ENCODE measurements at regions not wholly inside any gene's neighbourhood (a gene's known extent, or its start where the extent isn't known, plus 50 kb on each side); places are given as distances from the start of the nearest gene placed in this dataset.

DNA sequence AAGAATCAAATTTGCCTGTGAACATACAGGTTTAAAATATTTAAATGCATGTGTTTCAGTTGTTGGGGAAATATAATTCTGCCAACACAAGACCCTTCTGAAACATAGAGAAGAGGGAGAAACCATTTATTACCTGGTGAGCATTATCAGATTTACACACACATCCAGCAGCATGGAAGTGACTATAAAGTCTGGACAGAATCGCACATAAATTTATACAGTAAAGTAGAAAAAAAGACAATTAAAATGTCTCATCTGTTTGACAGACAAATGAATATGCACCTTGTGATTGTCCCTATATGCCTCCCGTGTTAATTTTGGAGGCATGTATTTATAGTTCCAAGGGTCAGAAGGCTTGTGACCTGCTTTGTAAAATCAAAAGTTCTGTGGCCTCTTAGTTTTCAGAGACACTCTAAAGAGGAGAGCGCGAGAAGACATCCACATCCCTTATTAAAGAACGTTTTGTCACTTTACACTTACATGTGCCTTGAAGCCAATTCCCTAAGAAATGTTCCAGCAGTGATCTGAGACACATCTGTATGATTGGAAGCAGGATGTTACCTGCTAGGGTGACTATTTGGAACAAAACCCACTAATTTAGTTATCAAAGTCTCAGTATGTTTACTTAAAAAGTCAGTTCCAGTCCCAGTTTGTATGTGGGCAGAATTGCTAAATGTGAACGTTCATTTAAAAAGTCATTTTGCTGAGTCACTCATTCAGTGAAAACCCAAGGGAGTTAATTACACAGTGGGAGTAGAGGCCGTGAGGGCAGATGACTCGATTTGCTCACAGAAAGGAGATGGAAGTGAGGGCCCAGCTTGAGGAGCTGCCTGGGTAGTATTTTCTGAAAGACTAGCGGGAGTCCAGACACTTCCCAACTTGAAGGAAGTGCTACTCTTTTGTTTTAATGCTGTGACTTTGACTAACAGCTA lies 527.6 kb upstream of the MEX3C start:
- no peaks in the 10 kb centered on the region for H3K4me1 Mint-ChIP-seq
- POLR2A ChIA-PET, result no interaction called here
- CTCF ChIA-PET, result no interaction called here

DNA sequence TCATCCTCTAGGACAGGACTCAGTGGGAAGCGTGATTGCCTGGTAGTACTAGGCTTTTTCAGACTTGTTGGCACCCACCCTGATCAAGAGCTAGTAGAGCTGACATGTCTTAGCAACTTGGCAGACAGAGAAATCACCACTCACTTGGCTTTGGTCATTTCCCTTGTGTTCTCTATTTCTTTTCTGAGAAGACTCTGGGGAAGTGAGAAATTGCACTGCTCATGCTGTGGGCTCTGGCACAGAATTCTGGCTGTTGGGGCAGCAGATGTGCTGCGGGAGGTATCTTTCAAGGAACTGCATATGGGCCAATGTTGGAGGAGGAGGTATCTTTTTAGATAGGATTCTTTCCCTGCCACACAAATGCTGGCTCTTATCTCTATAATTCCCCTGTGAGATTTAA lies 529.1 kb upstream of the MEX3C start:
- H3K4me3 Mint-ChIP-seq, result no peak overlapping the region
- no peaks in the 10 kb centered on the region for H3K36me3 Mint-ChIP-seq
- no peaks in the 10 kb centered on the region for H3K4me1 Mint-ChIP-seq
- no peak overlapping the region for H3K27ac ChIP-seq (ENCODE audit: low read depth, low read length)
- peaks cover 0 to 4% (median 0%) of the 10 kb centered on the region in 5 donors for H3K9me3 Mint-ChIP-seq
- CTCF ChIA-PET, result no interaction called here
- no peaks in the 10 kb centered on the region for H3K27me3 ChIP-seq (ENCODE audit: insufficient read depth, low read length, poor library complexity, severe bottlenecking)
- no peak overlapping the region for H3K27ac Mint-ChIP-seq
- POLR2A ChIA-PET, result no interaction called here
- H3K9me3 ChIP-seq (ENCODE audit: low read length), result no peaks in the 10 kb centered on the region
- no peaks in the 10 kb centered on the region for H3K4me1 ChIP-seq (ENCODE audit: insufficient read depth, low read length)
- DNase-seq, result no peak
- H3K36me3 ChIP-seq (ENCODE audit: insufficient read depth, low read length), result no peaks in the 10 kb centered on the region
- H3K4me3 ChIP-seq (ENCODE audit: low read length), result no peak overlapping the region
- peaks cover 0 to 2% of the 10 kb centered on the region in 2 donors for H3K27me3 Mint-ChIP-seq

More for the DNA sequence above, 527.6 kb upstream of the MEX3C start:
- H3K36me3 Mint-ChIP-seq, result no peaks in the 10 kb centered on the region
- DNase-seq, result no peak
- H3K9me3 Mint-ChIP-seq, result peaks cover 0 to 4% (median 0%) of the 10 kb centered on the region in 5 donors
- H3K27ac Mint-ChIP-seq, result no peak overlapping the region
- Histone ChIP-seq H3K36me3 (ENCODE audit: insufficient read depth, low read length) (no peaks in the 10 kb centered on the region), H3K4me3 (ENCODE audit: low read length) (no peak overlapping the region), H3K27ac (ENCODE audit: low read depth, low read length) (no peak overlapping the region), H3K9me3 (ENCODE audit: low read length) (no peaks in the 10 kb centered on the region), H3K27me3 (ENCODE audit: insufficient read depth, low read length, poor library complexity, severe bottlenecking) (no peaks in the 10 kb centered on the region), H3K4me1 (ENCODE audit: insufficient read depth, low read length) (no peaks in the 10 kb centered on the region)
- no peak overlapping the region for H3K4me3 Mint-ChIP-seq
- H3K27me3 Mint-ChIP-seq, result peaks cover 0 to 7% of the 10 kb centered on the region in 2 donors

DNA sequence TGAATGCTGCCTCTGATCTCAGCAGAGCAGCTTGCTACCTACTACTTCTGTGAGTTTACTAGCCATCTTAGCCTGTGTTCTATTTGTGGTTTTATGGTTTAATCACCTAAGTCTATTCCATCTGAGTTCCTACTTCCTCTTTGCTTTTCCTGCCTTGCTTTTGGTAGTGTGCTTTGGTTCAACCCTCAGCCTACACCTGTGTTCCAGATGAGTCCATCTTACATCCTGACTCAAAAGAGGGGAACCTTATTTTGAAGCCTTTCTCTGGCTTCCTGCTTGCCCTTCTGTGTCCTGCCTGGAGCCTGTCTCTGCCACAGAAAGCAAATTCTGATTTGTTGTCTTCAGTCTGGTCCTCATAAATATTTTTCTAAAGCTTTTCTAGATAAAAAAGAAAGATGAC lies 530.3 kb upstream of the MEX3C start:
- CTCF ChIA-PET, result no interaction called here
- no peaks in the 10 kb centered on the region for H3K9me3 ChIP-seq (ENCODE audit: low read length)
- no peak overlapping the region for H3K4me3 Mint-ChIP-seq
- H3K27ac ChIP-seq (ENCODE audit: low read depth, low read length), result no peak overlapping the region
- H3K36me3 Mint-ChIP-seq, result no peaks in the 10 kb centered on the region
- peaks cover 0 to 4% (median 0%) of the 10 kb centered on the region in 5 donors for H3K9me3 Mint-ChIP-seq
- H3K4me1 Mint-ChIP-seq, result no peaks in the 10 kb centered on the region
- H3K4me1 ChIP-seq (ENCODE audit: insufficient read depth, low read length), result no peaks in the 10 kb centered on the region
- H3K4me3 ChIP-seq (ENCODE audit: low read length), result no peak overlapping the region
- H3K27ac Mint-ChIP-seq, result no peak overlapping the region
- no peak for DNase-seq
- POLR2A ChIA-PET, result no interaction called here
- H3K27me3 ChIP-seq (ENCODE audit: insufficient read depth, low read length, poor library complexity, severe bottlenecking), result no peaks in the 10 kb centered on the region
- no peaks in the 10 kb centered on the region for H3K27me3 Mint-ChIP-seq
- H3K36me3 ChIP-seq (ENCODE audit: insufficient read depth, low read length), result no peaks in the 10 kb centered on the region

DNA sequence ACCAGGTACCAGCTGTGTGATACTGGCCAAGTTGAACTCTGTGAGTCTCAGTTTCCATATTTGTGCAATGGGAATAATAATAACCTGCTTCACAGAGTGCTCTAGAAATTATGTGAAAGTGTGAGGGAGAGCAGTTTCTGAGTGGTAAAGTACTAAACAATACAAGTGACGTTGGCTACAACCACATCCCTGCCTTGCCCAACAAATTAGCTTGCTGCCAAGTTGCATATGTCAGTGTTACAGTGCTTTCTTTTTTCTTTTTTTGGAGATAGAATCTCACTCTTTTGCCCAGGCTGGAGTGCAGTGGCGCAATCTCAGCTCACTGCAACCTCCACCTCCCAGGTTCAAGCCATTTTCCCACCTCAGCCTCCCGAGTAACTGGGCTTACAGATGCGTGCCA lies 533.6 kb upstream of the MEX3C start:
- Mint-ChIP-seq H3K27me3 (no peaks in the 10 kb centered on the region), H3K9me3 (peaks cover 0 to 4% (median 0%) of the 10 kb centered on the region in 5 donors), H3K4me3 (no peak overlapping the region), H3K4me1 (no peaks in the 10 kb centered on the region), H3K36me3 (no peaks in the 10 kb centered on the region), H3K27ac (no peak overlapping the region)
- Histone ChIP-seq H3K27me3 (ENCODE audit: insufficient read depth, low read length, poor library complexity, severe bottlenecking) (no peaks in the 10 kb centered on the region), H3K36me3 (ENCODE audit: insufficient read depth, low read length) (no peaks in the 10 kb centered on the region), H3K9me3 (ENCODE audit: low read length) (no peaks in the 10 kb centered on the region), H3K4me1 (ENCODE audit: insufficient read depth, low read length) (no peaks in the 10 kb centered on the region), H3K4me3 (ENCODE audit: low read length) (no peak overlapping the region), H3K27ac (ENCODE audit: low read depth, low read length) (no peak overlapping the region)
- POLR2A ChIA-PET, result no interaction called here
- CTCF ChIA-PET, result no interaction called here
- no peak for DNase-seq

GRCh38 chr18:51734576-51734975 lies 537.1 kb upstream of the MEX3C start:
- Histone ChIP-seq H3K27ac (ENCODE audit: low read depth, low read length) (no peak overlapping the region), H3K27me3 (ENCODE audit: insufficient read depth, low read length, poor library complexity, severe bottlenecking) (no peaks in the 10 kb centered on the region), H3K36me3 (ENCODE audit: insufficient read depth, low read length) (no peaks in the 10 kb centered on the region), H3K4me3 (ENCODE audit: low read length) (no peak overlapping the region), H3K4me1 (ENCODE audit: insufficient read depth, low read length) (no peaks in the 10 kb centered on the region), H3K9me3 (ENCODE audit: low read length) (no peaks in the 10 kb centered on the region)
- Mint-ChIP-seq H3K27me3 (peaks cover 0 to 2% of the 10 kb centered on the region in 2 donors), H3K27ac (no peak overlapping the region), H3K36me3 (no peaks in the 10 kb centered on the region), H3K9me3 (peaks cover 0 to 2% (median 0%) of the 10 kb centered on the region in 5 donors), H3K4me1 (no peaks in the 10 kb centered on the region), H3K4me3 (no peak overlapping the region)
- ChIA-PET POLR2A (no interaction called here), CTCF (no interaction called here)
- no peak for DNase-seq

DNA sequence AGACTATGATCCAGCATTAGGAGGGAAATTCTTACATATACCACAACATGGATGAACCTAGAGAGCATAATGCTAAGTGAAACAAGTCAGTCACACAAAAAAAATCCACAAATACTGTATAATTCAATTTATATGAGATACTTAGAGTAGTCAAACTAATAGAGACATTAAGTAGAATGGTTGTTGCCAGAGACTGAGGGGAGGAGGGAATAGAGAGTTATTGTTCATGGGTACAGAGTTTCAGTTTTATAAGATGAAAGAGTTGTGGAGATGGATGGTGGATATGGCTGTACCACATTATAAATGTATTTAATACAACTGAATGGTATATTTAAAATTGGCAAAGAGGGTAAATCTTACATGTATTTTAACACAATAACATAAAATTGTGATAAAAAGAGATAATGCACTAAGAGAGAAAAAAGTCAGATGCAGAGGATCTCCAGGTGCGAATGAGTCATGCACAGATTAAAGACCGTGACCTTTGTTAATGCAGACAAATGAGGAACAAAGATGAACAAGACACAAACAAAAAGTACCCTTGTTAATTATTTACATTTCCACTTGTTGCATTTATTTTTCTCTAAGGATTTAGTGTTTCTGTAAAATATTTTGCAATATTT lies 541.7 kb upstream of the MEX3C start:
- Mint-ChIP-seq H3K9me3 (peaks cover 0 to 9% (median 2%) of the 10 kb centered on the region in 5 donors), H3K4me3 (no peak overlapping the region), H3K4me1 (no peaks in the 10 kb centered on the region), H3K27ac (no peak overlapping the region), H3K36me3 (no peaks in the 10 kb centered on the region), H3K27me3 (peaks cover 0 to 2% of the 10 kb centered on the region in 2 donors)
- POLR2A ChIA-PET, result no interaction called here
- no peaks in the 10 kb centered on the region for H3K9me3 ChIP-seq (ENCODE audit: low read length)
- no peaks in the 10 kb centered on the region for H3K27me3 ChIP-seq (ENCODE audit: insufficient read depth, low read length, poor library complexity, severe bottlenecking)
- H3K4me3 ChIP-seq (ENCODE audit: low read length), result no peak overlapping the region
- CTCF ChIA-PET, result no interaction called here
- DNase-seq, result no peak
- no peaks in the 10 kb centered on the region for H3K36me3 ChIP-seq (ENCODE audit: insufficient read depth, low read length)
- H3K27ac ChIP-seq (ENCODE audit: low read depth, low read length), result no peak overlapping the region
- H3K4me1 ChIP-seq (ENCODE audit: insufficient read depth, low read length), result no peaks in the 10 kb centered on the region

- DNase-seq, result no peak
- H3K4me3 ChIP-seq (ENCODE audit: low read length), result no peak overlapping the region
- Mint-ChIP-seq H3K4me3 (no peak overlapping the region), H3K4me1 (no peaks in the 10 kb centered on the region), H3K9me3 (peaks cover 0 to 10% (median 2%) of the 10 kb centered on the region in 5 donors), H3K36me3 (no peaks in the 10 kb centered on the region), H3K27ac (no peak overlapping the region), H3K27me3 (peaks cover 0 to 2% of the 10 kb centered on the region in 2 donors)
- no peaks in the 10 kb centered on the region for H3K27me3 ChIP-seq (ENCODE audit: insufficient read depth, low read length, poor library complexity, severe bottlenecking)
- ChIA-PET CTCF (no interaction called here), POLR2A (no interaction called here)
- no peaks in the 10 kb centered on the region for H3K9me3 ChIP-seq (ENCODE audit: low read length)
- no peak overlapping the region for H3K27ac ChIP-seq (ENCODE audit: low read depth, low read length)
- H3K4me1 ChIP-seq (ENCODE audit: insufficient read depth, low read length), result no peaks in the 10 kb centered on the region
- H3K36me3 ChIP-seq (ENCODE audit: insufficient read depth, low read length), result no peaks in the 10 kb centered on the region
These were observed 554.4 kb upstream of the MEX3C start for GRCh38 chr18:51751901-51752300.

- Mint-ChIP-seq H3K4me1 (no peaks in the 10 kb centered on the region), H3K27ac (no peak overlapping the region), H3K4me3 (no peak overlapping the region), H3K9me3 (peaks cover 0 to 2% (median under 1%) of the 10 kb centered on the region in 5 donors), H3K36me3 (no peaks in the 10 kb centered on the region), H3K27me3 (peaks cover 0 to 2% of the 10 kb centered on the region in 2 donors)
- CTCF ChIA-PET, result no interaction called here
- Histone ChIP-seq H3K9me3 (ENCODE audit: low read length) (no peaks in the 10 kb centered on the region), H3K4me1 (ENCODE audit: insufficient read depth, low read length) (no peaks in the 10 kb centered on the region), H3K27ac (ENCODE audit: low read depth, low read length) (no peak overlapping the region), H3K27me3 (ENCODE audit: insufficient read depth, low read length, poor library complexity, severe bottlenecking) (no peaks in the 10 kb centered on the region), H3K4me3 (ENCODE audit: low read length) (no peak overlapping the region), H3K36me3 (ENCODE audit: insufficient read depth, low read length) (no peaks in the 10 kb centered on the region)
- no peak for DNase-seq
- POLR2A ChIA-PET, result no interaction called here
These were observed 556.0 kb upstream of the MEX3C start for GRCh38 chr18:51753365-51754057.
